Stimulated activated naive CD4-positive, alpha-beta T cell treated with Interleukin-2 at 50 U/mL for 16 hours (primary cell): ENCODE measurements at regions not wholly inside any gene's neighbourhood (a gene's known extent, or its start where the extent isn't known, plus 50 kb on each side); places are given as distances from the start of the nearest gene placed in this dataset.

Source experiments
- DNase-seq: peaks from one replicate; lab custom pipeline; 2025; lab: John Stamatoyannopoulos, UW

DNA sequence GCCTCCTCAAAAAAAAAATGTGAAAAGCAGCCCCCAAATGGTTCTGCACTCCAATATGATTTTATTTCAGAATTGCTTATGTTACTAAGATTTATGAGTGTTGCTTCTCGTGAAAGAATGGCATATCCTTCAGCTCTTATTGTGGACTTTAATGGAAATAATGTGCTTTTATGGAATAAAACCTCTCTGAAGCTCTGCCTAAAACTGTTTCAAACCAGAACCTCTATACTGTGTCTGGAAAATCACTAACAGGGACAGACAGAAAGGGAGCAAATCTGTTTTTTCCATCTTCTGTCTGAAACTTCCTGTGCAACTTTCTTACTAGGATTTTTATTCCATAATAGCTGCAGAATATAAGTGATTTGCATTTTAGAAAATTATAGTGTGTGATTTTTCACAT is 493.1 kb downstream of the ANKRD50 start:
- no peak for DNase-seq

DNA sequence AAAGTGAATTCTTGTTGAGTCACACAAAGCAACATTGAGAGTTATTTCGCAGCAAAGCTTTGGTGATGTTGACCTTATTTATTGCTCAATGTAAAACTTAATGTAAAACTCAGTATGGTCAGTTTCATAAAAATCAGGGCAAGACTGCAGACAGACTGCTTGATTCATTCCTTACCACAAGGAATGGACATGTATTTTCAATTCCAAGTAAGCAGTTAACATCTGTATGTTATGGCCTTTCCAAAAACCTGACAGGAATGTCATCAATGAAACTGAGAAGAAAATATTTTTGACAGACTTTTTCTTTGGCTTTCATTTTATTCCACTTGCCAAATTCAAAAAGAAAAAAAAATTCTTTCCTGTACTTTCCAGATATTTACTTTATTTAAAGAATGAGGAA is 488.3 kb downstream of the ANKRD50 start:
- DNase-seq: no peak

GRCh38 chr4:124227981-124228380 is 484.6 kb downstream of the ANKRD50 start:
- no peak for DNase-seq

GRCh38 chr4:124230268-124230667 is 482.3 kb downstream of the ANKRD50 start:
- DNase-seq: no peak

- no peak for DNase-seq
These were observed 477.8 kb downstream of the ANKRD50 start for GRCh38 chr4:124234771-124235170.

GRCh38 chr4:124243671-124244366 is 468.7 kb downstream of the ANKRD50 start:
- no peak for DNase-seq

DNA sequence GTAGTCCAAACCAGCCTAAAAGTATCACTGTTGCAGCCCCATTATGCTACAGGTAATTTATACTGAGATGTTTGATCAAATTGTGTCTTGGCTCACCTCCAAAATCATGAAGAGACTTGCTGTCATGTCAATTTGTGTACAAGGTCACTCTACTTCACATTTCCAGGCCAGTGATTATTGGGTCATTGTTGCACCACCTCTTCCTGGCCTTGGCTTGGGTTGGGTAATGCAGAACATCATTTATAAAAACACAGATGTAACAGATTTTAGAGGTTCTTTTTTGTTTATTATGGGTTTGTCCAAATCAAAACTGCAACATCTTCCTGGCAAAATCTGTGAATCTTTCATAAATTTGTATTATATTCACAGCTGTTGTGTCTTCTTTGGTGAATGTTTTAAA is 459.5 kb downstream of the ANKRD50 start:
- DNase-seq: no peak

GRCh38 chr4:124262211-124263179 is 450.0 kb downstream of the ANKRD50 start:
- DNase-seq: peak; percentile 2

DNA sequence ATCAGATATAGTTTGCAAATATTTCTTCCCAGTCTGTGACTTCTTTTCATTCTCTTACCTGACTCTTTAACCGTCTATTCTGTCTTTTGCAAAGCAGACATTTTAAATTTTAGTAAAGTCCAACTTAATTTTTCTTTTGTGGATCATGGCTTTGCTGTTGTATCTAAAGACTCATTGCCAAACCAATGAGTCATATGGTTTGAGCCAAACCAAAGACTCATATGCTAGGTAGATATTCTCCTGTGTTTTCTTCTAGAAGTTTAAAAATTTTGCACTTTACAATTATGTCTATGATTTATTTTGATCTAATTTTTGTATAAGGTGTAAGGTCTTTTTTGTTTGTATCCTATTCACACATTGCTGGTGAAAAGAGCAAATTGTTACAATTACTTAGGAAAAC is 446.8 kb downstream of the ANKRD50 start:
- no peak for DNase-seq

DNA sequence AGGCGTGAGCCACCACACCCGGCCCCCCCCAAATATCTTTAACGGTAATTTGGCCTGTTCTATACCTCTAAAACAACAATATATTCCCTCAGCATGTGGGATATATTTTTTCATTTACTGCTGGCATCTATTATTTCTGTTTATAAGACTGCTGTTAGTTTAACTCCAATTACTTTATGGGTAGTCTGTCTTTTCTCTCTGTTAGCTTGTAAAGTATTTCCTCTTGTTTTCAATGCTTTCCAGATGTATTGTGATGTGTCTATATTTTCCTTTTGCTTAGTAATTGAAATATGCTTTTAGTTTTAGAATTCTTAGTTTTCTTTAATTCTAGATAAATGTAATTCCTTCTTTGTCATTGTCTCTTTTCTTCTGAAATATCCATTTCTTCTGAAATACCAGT is 445.8 kb downstream of the ANKRD50 start:
- DNase-seq: no peak

DNA sequence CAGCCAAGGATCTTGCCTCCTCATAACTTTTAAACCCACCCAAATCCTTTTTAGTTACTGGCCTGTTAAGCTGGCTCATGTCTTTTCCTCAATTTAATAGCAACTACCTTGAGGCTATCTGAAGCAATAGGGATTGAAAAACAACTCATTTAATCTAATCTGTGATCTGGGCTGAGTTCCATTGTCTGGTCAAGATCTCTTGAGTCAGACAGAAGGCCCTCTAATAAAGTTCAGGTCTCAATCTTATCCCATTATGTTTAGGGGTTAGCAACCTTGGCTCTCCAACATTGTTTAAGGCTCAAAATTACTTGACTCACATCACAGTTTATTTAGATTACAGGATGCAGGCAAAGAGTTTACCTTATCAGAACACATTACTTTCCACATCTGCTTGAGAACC is 436.1 kb downstream of the ANKRD50 start:
- no peak for DNase-seq

DNA sequence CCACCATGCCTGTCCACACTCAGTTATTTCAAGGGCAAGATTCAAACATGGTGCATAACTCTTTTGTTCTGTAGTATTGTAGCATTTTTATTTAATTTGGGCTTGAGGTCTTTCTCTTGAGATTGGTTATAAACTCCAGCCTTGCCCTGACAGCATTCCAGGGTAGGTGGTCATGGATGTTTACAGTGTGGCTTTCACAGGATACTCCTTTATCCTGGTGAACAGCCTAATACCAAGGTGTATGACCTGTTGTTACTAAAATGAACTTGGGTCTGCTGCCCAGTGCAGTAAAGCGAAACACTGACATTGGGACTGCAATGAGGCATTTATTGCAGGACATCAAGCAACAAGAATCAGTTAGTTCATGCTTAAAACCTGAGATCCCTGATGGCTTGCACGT is 434.8 kb downstream of the ANKRD50 start:
- no peak for DNase-seq

DNA sequence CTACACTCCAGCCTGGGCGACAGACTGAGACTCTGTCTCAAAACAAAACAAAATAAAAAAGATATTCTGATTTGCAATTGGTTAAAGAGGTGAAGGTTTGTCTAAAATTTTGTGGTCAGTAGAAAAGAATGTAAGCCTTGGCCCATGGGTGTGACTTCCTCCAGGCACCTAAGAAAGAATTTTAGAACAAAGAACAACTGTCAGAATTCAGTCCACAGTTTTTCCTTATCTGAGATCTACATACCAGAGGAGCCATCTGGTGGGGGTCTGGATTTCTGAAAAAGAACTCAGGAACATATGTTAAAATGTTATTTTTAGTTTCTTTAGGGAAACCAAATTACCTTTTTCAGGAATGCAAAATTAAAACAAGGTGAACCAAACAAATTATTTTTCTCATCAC is 434.1 kb downstream of the ANKRD50 start:
- no peak for DNase-seq

DNA sequence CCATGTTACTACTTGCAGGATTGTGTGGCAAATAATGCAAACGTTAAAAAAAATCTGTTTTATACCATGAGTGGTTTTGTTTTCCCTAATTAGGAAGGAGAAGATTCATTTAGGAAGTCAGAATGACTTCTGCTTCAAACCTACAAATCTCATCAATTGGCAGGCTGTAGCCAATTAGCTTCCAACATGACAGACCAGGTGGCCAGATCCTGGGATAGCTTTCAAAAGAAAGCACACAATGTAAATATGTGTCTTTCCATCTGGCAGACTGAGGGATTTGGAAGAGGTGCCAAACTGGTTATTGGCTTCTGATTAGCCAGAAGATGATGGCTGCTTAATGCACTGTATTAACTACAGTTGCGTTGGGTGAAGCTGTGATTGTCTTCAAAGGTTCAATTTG is 432.8 kb downstream of the ANKRD50 start:
- no peak for DNase-seq

DNA sequence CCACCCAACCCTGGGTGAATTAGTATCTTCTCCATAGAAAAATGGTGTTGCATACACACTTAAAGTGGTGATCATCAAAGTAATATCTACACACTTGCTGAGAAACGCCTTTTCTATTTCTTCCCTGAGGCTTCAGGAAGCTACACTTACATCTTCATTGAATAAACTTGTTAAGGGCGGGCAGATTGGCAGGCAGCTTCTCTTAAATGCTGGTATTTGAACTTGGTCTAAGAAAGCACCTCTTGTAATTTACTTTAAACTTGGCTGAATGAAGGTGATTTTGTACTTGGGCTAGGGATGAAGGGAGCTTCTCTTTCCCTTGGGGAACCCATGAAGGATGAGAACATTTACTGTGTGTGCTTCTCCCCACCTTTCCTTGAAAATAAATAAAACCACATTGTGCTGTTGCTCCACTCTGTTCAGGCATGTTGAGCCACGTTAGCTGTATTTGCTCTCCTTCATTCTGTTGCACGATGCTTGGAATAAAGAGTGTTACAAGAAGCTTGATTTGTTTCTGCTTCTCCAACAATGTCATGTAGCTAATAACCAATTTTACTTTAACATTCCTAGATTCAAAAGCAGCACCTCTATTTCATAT is 430.1 kb downstream of the ANKRD50 start:
- DNase-seq: no peak

- no peak for DNase-seq
These were observed 423.6 kb downstream of the ANKRD50 start for GRCh38 chr4:124288706-124289486.

DNA sequence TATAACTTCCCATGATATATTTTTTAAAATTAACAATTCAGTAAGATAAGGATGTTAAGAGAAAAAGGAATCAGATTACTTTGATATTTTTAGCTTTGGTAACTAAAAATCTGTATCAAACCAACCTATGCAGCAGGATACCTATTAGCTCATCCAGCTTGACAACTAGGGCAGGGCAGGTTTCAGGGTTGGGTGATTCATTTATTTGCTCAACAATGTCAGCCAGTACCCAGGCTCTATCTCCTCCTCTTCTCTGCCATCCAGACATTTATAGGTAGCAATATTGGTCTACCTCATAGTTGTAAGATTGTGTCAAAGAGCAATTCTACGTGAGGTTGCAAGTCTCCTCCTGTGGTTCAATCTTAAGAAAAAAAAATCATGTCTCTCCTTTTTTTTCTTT is 421.9 kb downstream of the ANKRD50 start:
- DNase-seq: no peak

- no peak for DNase-seq
These were observed 417.1 kb downstream of the ANKRD50 start for GRCh38 chr4:124295413-124295812.

DNA sequence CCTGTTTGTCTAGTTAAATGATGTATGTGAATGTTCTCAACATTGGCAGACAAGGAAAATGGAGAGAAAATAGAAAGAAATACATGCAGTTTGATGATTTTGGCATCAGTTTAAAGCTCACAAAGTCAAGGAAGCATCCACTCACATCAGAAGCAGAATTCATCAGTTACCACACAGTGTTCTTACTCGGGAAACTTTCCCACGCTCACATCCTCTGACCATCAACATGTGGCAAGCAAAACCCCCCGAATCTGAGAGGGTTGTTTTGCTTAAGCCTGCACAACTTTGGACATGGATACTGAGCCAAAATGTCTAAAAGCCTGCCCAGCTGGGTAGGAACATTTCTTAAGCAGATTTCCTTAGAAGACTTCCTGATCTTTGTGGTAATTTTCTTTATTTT is 407.6 kb downstream of the ANKRD50 start:
- no peak for DNase-seq

GRCh38 chr4:124306352-124306751 is 406.2 kb downstream of the ANKRD50 start:
- DNase-seq: no peak

GRCh38 chr4:124307143-124307542 is 405.4 kb downstream of the ANKRD50 start:
- no peak for DNase-seq

DNA sequence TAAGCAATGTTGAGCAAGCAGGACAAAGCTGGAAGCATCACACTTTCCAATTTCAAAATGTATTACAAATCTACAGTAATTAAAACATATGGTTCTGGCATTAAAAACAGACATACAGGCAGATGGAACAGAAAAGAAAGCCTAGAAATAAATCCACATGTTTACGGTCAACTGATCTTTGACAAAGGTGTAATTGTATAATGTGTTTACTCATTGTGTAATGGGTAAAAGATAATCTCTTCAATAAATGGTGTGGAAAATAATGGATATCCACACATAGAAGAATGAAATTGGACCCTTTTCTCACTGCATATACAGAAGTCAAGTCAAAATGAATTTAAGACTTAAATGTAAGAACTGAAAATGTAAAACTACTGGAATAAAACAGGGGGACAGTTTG is 394.2 kb downstream of the ANKRD50 start:
- DNase-seq: no peak
